ENCODE measurements at regions not wholly inside any gene's neighbourhood (a gene's known extent, or its start where the extent isn't known, plus 50 kb on each side); places are given as distances from the start of the nearest gene placed in this dataset.
"Not testable (repeated sequence)": the region's sequence is repeated elsewhere in the genome, so short reads cannot be mapped to it uniquely, and the experiment has no call there.

DNA sequence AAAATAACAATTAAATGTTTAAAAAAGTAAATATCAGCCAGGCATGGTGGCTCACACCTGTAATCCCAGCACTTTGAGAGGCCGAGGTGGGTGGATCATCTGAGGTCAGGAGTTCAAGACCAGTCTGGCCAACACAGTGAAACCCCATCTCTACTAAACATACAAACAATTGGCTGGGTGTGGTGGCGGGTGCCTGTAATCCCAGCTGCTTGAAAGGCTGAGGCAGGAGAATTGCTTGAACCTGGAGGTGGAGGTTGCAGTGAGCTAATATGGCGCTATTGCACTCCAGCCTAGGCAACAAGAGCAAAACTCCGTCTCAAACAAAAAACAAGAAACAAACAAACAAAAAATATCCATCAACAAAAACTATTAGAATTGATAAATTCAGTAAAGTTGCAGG lies 77.5 kb downstream of the SNX5 start:
- not testable (repeated sequence) for DNase-seq

GRCh38 chr20:17890330-17890729 lies 78.3 kb downstream of the SNX5 start:
- no peak for DNase-seq

- DNase-seq, result no peak
Measured at GRCh38 chr20:17889226-17889625, 79.4 kb downstream of the SNX5 start.

- DNase-seq, result no peak
Measured at GRCh38 chr20:17888044-17888443, 80.5 kb downstream of the SNX5 start.

DNA sequence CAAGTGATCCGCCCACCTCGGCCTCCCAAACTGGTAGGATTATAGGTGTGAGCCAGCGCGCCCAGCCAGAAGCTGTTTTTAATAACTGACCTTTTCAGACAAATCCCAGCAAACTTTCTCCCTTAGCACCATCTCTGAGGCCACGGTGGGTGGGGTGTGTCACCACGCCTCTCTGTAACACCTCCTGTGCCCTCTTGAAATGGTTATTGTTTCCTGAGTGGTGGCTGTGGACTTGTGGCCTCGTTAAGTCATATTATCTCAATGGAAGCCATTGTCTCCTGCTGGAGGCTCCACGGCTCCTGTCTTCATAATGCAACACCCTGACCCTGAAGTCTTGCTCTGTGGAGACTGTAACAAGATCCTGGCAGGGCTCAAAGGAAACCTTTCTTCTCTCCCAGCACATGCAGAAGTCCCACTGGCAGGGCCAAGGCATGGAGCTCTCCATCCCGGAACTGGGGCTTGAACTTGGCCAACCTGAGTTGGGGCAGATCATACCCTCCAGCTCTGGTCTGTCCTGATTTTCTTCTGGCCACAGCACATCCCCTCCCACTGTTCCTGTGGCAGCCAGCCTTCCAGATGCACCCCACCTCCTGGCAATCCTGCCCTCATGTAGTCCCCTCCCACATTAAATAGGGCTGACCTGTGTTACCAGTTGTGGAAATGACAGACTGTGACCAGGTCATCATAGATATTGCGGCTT lies 81.1 kb downstream of the SNX5 start:
- DNase-seq, result no peak

DNA sequence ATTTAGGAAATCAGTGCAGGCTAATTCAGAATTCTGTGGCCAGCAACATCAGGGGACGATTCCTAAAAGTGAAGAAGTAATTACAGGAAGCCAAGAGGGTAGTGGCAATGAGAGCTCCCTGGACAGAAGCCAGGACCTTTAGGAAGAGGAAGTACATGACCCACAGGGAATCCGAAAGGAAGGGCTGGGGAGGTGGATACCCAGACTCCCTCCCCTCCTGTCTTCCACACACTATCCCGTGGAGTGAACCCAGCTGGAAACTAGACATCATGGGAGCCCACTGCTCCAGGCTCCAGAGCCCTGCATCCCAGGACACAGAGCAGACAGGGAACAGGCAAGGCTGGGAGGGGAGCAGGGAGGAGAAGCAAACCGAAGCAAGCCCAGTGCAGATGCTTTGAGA lies 83.0 kb downstream of the SNX5 start:
- no peak for DNase-seq

- no peak for DNase-seq
Measured at GRCh38 chr20:17885076-17885475, 83.5 kb downstream of the SNX5 start.

- DNase-seq, result no peak
Measured at GRCh38 chr20:17884307-17885003, 84.1 kb downstream of the SNX5 start.

GRCh38 chr20:17883592-17884306 lies 84.8 kb downstream of the SNX5 start:
- no peak for DNase-seq

DNA sequence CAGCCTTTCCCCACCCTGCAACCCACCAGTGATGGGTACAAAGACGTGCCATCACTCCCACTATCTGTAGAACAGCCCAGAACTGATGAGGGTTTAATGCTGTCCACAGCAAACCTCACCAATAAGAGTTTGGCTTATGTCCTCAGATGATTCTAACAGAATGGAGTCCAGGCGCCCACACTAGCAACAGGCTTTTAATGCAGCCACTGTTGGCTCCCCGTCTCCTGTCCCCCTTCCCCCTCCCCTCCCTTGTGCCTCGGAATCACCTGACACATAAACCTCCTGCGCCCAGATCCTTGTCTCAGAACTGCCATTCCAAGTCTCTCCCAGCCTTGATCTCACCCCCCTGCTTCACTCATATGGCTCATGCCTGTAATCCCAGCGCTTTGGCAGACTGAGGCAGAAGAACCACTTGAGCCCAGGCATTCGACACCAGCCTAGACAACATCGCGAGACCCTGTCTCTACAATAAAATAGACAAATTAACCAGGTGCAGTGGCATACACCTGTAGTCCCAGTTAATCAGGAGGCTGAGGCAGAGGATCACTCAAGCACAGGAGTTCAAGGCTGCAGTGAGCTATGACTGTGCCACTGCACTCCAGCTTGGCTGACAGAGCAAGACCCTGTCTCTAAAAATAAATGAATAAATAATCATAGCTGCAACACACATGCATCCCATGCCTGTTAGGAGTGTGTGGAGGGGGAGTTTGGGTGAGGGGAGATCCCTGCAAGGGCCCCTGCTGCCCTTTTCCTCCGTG lies 85.6 kb downstream of the SNX5 start:
- DNase-seq, result no peak

DNA sequence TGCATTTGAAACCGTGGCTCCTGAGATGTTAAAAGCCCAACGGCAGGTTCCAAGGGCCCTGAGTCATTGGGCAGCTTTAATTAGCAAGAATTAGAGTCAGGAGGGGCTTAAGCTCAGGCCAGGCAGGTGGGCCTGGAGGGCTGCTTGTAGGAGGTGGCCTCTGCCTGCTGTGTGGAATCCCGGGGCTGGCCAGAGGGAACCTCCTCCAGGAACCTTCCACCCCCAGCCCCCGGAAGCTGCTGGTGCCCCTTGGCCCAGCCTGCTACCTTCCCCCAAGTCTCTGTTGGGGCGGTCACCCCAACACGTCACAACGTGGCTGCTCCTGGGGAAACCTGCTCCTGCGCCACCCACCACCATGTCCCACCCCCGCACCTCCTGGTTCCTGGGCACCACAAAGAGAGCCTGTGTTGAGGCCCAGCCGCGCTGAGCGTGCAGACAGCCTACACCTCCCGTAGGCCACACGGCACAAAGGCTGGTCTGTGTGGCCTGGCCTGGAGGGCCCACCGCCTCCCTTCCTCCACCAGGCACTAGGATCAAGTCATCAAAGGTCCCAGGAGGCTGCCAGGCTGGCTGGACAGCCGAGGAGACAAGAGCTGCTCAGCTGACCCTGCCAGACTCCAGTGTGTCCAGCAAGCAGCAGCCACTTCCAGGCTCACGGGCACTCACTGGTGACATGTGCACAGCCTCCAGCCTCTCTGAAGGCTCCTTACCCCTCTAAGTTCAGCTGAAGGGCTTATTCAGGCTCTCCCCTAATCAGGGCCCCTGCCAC lies 86.3 kb downstream of the SNX5 start:
- DNase-seq, result no peak

GRCh38 chr20:17881741-17882064 lies 86.9 kb downstream of the SNX5 start:
- no peak for DNase-seq

- DNase-seq, result peak in 1 of 2 experiments; percentile 12
Measured at GRCh38 chr20:17878912-17879602, 89.5 kb downstream of the SNX5 start.

GRCh38 chr20:17878069-17878911 lies 90.3 kb downstream of the SNX5 start:
- DNase-seq, result no peak

- peak in 1 of 2 experiments; percentile 68 for DNase-seq
Measured at GRCh38 chr20:17875981-17876385, 92.6 kb downstream of the SNX5 start.

DNA sequence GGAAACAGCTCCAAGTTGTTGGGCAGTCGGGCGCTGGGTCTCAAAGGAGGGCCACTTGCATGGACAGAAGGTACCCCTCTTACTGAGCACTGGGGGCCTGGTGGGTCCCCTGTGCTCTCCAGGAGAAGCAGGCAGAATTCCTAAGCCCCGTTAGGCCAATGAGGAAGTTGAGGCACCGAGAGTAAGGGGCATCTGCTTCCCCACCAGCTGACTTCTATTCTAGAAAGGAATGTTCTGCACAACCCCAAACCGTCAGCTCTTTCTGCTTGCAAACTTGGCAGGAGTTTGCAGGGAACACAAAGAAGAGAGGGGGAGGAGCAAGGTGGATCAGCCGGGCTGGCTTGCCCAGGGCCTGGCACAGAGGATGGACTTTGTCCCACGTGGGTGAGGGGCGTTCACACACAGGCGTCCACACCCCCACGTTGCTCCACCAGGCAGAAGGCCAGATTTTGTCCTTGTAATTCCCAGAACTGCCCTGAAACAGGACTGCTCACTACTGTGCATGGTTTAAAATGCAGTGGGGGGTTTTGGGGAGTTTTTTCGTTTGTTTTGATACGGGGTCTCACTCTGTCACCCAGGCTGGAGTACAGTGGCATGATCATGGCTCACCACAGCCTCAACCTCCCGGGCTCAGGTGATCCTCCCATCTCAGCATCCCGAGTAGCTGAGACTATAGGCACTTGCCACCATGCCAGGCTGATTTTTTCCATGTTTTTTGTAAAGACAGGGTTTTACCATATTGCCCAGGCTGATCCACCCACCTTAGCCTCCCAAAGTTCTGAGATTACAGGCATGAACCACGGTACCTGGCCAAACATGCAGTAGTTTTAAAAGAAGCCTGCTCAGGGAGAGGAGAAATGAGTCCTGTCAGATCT lies 93.3 kb downstream of the SNX5 start:
- no peak for DNase-seq

GRCh38 chr20:17874271-17875105 lies 94.1 kb downstream of the SNX5 start:
- no peak for DNase-seq

DNA sequence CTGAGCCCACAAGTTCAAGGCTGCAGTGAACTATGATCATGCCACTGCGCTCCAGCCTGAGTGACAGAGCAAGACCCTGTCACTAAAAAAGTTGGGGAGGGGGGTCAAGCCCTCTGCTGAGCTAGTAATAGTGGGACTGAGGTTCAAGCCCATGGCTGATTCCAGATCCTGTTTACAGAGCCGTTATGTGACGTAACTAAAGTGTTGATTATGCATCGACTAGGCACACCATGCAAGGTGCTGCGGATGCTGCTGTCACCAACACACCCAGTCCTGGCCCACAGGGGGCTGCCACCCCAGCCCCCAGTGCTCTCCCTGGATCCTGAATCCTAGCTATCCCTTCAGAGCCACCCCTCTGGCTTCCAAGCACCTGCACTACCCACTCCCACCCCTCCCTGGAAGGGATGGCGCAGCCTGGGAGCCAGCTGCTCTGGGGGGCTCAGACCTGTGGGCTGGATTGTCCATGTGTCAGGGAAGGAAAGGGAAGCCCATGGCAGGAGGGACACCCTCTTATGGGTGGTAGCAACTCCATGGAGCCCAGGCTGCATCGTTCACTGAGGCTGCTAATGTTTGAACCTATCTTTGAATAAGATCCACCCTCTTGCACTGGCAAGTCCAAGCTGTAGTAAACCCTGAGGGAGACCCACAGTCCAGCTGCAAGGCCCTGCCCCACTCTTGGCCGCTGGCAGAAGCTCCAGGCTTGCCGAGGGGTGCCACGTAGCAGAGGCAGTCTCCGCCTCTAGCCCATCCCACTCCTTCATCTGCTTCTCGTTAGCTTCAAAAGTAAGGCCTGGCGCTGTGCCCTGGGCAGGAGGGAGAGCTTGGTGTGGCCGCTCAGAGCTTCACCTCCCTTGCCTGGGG lies 95.0 kb downstream of the SNX5 start:
- DNase-seq, result peak; percentile 29 to 64
